ENCODE measurements at regions not wholly inside any gene's neighbourhood (a gene's known extent, or its start where the extent isn't known, plus 50 kb on each side); places are given as distances from the start of the nearest gene placed in this dataset.
"Not testable (repeated sequence)": the region's sequence is repeated elsewhere in the genome, so short reads cannot be mapped to it uniquely, and the experiment has no call there.

GRCh38 chr13:20305587-20305986, 73.5 kb upstream of the GJB6 start:
- no peak for DNase-seq (ENCODE audit: extremely low spot score)
- no peak overlapping the region for H3K4me3 ChIP-seq
- TF ChIP-seq, protein P1, sequence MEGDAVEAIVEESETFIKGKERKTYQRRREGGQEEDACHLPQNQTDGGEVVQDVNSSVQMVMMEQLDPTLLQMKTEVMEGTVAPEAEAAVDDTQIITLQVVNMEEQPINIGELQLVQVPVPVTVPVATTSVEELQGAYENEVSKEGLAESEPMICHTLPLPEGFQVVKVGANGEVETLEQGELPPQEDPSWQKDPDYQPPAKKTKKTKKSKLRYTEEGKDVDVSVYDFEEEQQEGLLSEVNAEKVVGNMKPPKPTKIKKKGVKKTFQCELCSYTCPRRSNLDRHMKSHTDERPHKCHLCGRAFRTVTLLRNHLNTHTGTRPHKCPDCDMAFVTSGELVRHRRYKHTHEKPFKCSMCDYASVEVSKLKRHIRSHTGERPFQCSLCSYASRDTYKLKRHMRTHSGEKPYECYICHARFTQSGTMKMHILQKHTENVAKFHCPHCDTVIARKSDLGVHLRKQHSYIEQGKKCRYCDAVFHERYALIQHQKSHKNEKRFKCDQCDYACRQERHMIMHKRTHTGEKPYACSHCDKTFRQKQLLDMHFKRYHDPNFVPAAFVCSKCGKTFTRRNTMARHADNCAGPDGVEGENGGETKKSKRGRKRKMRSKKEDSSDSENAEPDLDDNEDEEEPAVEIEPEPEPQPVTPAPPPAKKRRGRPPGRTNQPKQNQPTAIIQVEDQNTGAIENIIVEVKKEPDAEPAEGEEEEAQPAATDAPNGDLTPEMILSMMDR (IDR thresholded peaks at IDR 0.05), result no peak
- TF ChIP-seq POLR2A (IDR thresholded peaks at IDR 0.05; ENCODE audit: low read depth) (no peak), EP300 (IDR thresholded peaks at IDR 0.05) (no peak), POLR2AphosphoS5 (IDR thresholded peaks at IDR 0.05) (no peak)
- peaks cover 0 to 30% (median 10%) of the 10 kb centered on the region in 4 donors for H3K27me3 ChIP-seq
- 58% methylated on average over 2 of the region's 2 CpGs for WGBS
- intact Hi-C loops (cut with DNase I), result no loop called here
- no peaks in the 10 kb centered on the region for H3K36me3 ChIP-seq
- no peak overlapping the region for H3K27ac ChIP-seq (replicated peaks in 1 of 4)
- peaks cover 0 to 9% (median 4%) of the 10 kb centered on the region in 4 donors for H3K4me1 ChIP-seq
- peaks cover 0 to 18% (median 9%) of the 10 kb centered on the region in 4 donors for H3K9me3 ChIP-seq

- H3K4me3 ChIP-seq; intact Hi-C loops (cut with DNase I); H3K27ac ChIP-seq (replicated peaks in 1 of 4); H3K4me1 ChIP-seq; H3K36me3 ChIP-seq: not testable (repeated sequence)
- peaks cover 0 to 39% (median 10%) of the 10 kb centered on the region in 4 donors for H3K27me3 ChIP-seq
- H3K9me3 ChIP-seq, result peaks cover 0 to 18% (median 7%) of the 10 kb centered on the region in 4 donors
- DNase-seq (ENCODE audit: extremely low spot score), result peak; percentile 74
- WGBS, result 93% methylated on average over 4 of the region's 4 CpGs
These were observed 71.9 kb upstream of the GJB6 start for GRCh38 chr13:20304061-20304460.

GRCh38 chr13:20303636-20304035, 71.5 kb upstream of the GJB6 start:
- no peak overlapping the region for H3K4me3 ChIP-seq
- peaks cover 0 to 39% (median 10%) of the 10 kb centered on the region in 4 donors for H3K27me3 ChIP-seq
- H3K27ac ChIP-seq (replicated peaks in 1 of 4), result no peak overlapping the region
- intact Hi-C loops (cut with DNase I), result no loop called here
- peaks cover 0 to 9% (median 4%) of the 10 kb centered on the region in 4 donors for H3K4me1 ChIP-seq
- no peak for TF ChIP-seq POLR2A (IDR thresholded peaks at IDR 0.05; ENCODE audit: low read depth)
- TF ChIP-seq, protein P1 (IDR thresholded peaks at IDR 0.05), result no peak
- TF ChIP-seq EP300 (IDR thresholded peaks at IDR 0.05), result no peak
- TF ChIP-seq POLR2AphosphoS5 (IDR thresholded peaks at IDR 0.05), result no peak
- peak; percentile 53 for DNase-seq (ENCODE audit: extremely low spot score)
- WGBS, result 87% methylated on average over 6 of the region's 6 CpGs
- H3K9me3 ChIP-seq, result peaks cover 0 to 14% (median 6%) of the 10 kb centered on the region in 4 donors
- H3K36me3 ChIP-seq, result no peaks in the 10 kb centered on the region

GRCh38 chr13:20301403-20302071, 69.4 kb upstream of the GJB6 start:
- Histone ChIP-seq H3K4me3 (peak overlapping the region; percentile 26 to 36 (median 28)), H3K9me3 (no peaks in the 10 kb centered on the region), H3K36me3 (no peaks in the 10 kb centered on the region), H3K4me1 (peaks cover 0 to 9% (median 4%) of the 10 kb centered on the region in 4 donors), H3K27ac (replicated peaks in 1 of 4) (no peak overlapping the region), H3K27me3 (peaks cover 0 to 39% (median 10%) of the 10 kb centered on the region in 4 donors)
- TF ChIP-seq POLR2AphosphoS5 (IDR thresholded peaks at IDR 0.05) (no peak), EP300 (IDR thresholded peaks at IDR 0.05) (no peak), POLR2A (IDR thresholded peaks at IDR 0.05; ENCODE audit: low read depth) (no peak)
- TF ChIP-seq, protein P1 (IDR thresholded peaks at IDR 0.05), result no peak
- peak; percentile 89 for DNase-seq (ENCODE audit: extremely low spot score)
- 27% methylated on average over 32 of the region's 56 CpGs for WGBS
- intact Hi-C loops (cut with DNase I), result no loop called here

DNA sequence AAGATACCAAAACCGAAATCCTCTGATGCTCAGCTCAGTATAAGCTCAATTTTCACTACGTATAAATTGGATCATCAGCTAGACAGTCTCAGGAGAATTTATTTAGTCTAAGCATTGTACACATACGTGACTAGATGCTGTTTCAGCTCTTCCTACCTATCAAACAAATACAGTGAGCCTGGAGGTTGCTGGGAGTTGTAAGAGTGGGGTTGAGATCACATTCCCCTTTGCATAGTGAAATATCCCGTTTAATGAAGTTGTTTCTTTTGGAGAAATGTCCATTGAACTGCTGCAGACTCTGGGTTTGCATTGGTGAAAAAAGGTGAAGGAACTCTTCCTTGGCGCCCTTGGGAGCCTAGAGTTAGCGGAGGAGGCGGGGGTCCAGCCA, 68.9 kb upstream of the GJB6 start:
- DNase-seq (ENCODE audit: extremely low spot score), result no peak
- no peaks in the 10 kb centered on the region for H3K9me3 ChIP-seq
- intact Hi-C loops (cut with DNase I), result no loop called here
- H3K36me3 ChIP-seq, result no peaks in the 10 kb centered on the region
- peaks cover 0 to 9% (median 4%) of the 10 kb centered on the region in 4 donors for H3K4me1 ChIP-seq
- no peak overlapping the region for H3K27ac ChIP-seq (replicated peaks in 1 of 4)
- H3K4me3 ChIP-seq, result peak overlapping the region; percentile 26 to 36 (median 28)
- 54% methylated on average over 7 of the region's 7 CpGs for WGBS
- peaks cover 0 to 36% (median 10%) of the 10 kb centered on the region in 4 donors for H3K27me3 ChIP-seq
- TF ChIP-seq POLR2A (IDR thresholded peaks at IDR 0.05; ENCODE audit: low read depth) (no peak), EP300 (IDR thresholded peaks at IDR 0.05) (no peak), POLR2AphosphoS5 (IDR thresholded peaks at IDR 0.05) (no peak)
- TF ChIP-seq, protein P1 (IDR thresholded peaks at IDR 0.05), result no peak

Data from esophagus muscularis mucosa (tissue), 4 donors.